CD14-positive monocyte (primary cell): ENCODE measurements at regions not wholly inside any gene's neighbourhood (a gene's known extent, or its start where the extent isn't known, plus 50 kb on each side); places are given as distances from the start of the nearest gene placed in this dataset.

Experiments
- DNase-seq, 3 donors: peaks; one replicate each; pipeline ENCODE4 v3.0.0-alpha.2; 2011 to 2022
- H2AFZ ChIP-seq: 2 replicates; pipeline ENCODE4 v1.6.0; 2012; ENCODE audit warnings: mild to moderate bottlenecking, low read depth, low read length, inconsistent platforms; ENCODE audit not compliant: insufficient read depth, poor library complexity, severe bottlenecking
- H3K27ac ChIP-seq, 2 donors: 1 replicate in 1 of 2; 2 replicates in 1 of 2; pipeline ENCODE4 v1.5.1; 2012 to 2013; ENCODE audit warnings: low read length in 2 of 2, control low read depth in 1 of 2, inconsistent platforms in 1 of 2, low read depth in 1 of 2, mild to moderate bottlenecking in 1 of 2
- H3K27me3 ChIP-seq, 2 donors: one replicate each; pipeline versions ENCODE4 v1.6.0 to v1.6.1; 2011 to 2013; ENCODE audit warnings: low read length in 2 of 2; ENCODE audit not compliant: control insufficient read depth in 2 of 2, insufficient read depth in 2 of 2
- H3K36me3 ChIP-seq, 2 donors: replicated peaks in 1 of 2; 1 replicate in 1 of 2; 2 replicates in 1 of 2; pipeline versions ENCODE4 v1.5.1 to v1.6.1; 2012 to 2013; ENCODE audit warnings: low read length in 2 of 2, control low read depth in 1 of 2, inconsistent platforms in 1 of 2, mild to moderate bottlenecking in 1 of 2; ENCODE audit not compliant: insufficient read depth in 2 of 2, control insufficient read depth in 1 of 2
- H3K4me1 ChIP-seq, 2 donors: 1 replicate in 1 of 2; 2 replicates in 1 of 2; pipeline versions ENCODE4 v1.5.1 to v1.6.1; 2012 to 2013; ENCODE audit warnings: low read length in 2 of 2, control low read depth in 1 of 2, inconsistent platforms in 1 of 2, mild to moderate bottlenecking in 1 of 2, moderate library complexity in 1 of 2; ENCODE audit not compliant: insufficient read depth in 2 of 2, control insufficient read depth in 1 of 2
- H3K4me2 ChIP-seq: replicated peaks from 2 replicates; pipeline ENCODE3; 2012; ENCODE audit warnings: low read length, moderate library complexity, mild to moderate bottlenecking; ENCODE audit not compliant: poor library complexity, severe bottlenecking; ENCODE audit errors: extremely low read depth
- H3K4me3 ChIP-seq, 3 experiments: fragments of 200-600 bp in 1 of 3; sonication (generic) in 1 of 3; replicated peaks in 1 of 3; 1 replicate in 2 of 3; 2 replicates in 1 of 3; pipeline ENCODE4 v1.5.1; 2011 to 2013; ENCODE audit warnings: low read length in 3 of 3, mild to moderate bottlenecking in 3 of 3, control low read depth in 2 of 3, low read depth in 2 of 3, inconsistent platforms in 1 of 3, moderate library complexity in 1 of 3
- H3K79me2 ChIP-seq: 2 replicates; pipeline ENCODE4 v1.6.0; 2012; ENCODE audit warnings: mild to moderate bottlenecking, control low read depth, inconsistent platforms, low read length, moderate library complexity; ENCODE audit not compliant: insufficient read depth
- H3K9ac ChIP-seq: 2 replicates; pipeline ENCODE4 v1.6.0; 2017; ENCODE audit warnings: low read length, mild to moderate bottlenecking; ENCODE audit not compliant: insufficient read depth, poor library complexity, severe bottlenecking
- H3K9me3 ChIP-seq, 2 donors: replicated peaks in 1 of 2; 1 replicate in 1 of 2; 2 replicates in 1 of 2; pipeline versions ENCODE4 v1.5.1 to v1.6.1; 2012 to 2013; ENCODE audit warnings: low read length in 2 of 2, control low read depth in 1 of 2; ENCODE audit not compliant: control insufficient read depth in 1 of 2, insufficient read depth in 1 of 2
- H4K20me1 ChIP-seq: 2 replicates; pipeline ENCODE4 v1.6.0; 2012; ENCODE audit warnings: mild to moderate bottlenecking, low read length, control low read depth, moderate library complexity; ENCODE audit not compliant: insufficient read depth
- H3K27ac Mint-ChIP-seq, 7 donors: one replicate each; pipeline ENCODE4 v1.8.0; 2020; ENCODE audit warnings: mild to moderate bottlenecking in 7 of 7, mixed read lengths in 7 of 7, moderate library complexity in 6 of 7, inconsistent platforms in 2 of 7
- H3K27me3 Mint-ChIP-seq, 3 donors: one replicate each; pipeline ENCODE4 v1.8.0; 2021 to 2022; ENCODE audit warnings: low read depth in 3 of 3, mild to moderate bottlenecking in 3 of 3, mixed read lengths in 3 of 3, moderate library complexity in 3 of 3, inconsistent platforms in 1 of 3
- H3K36me3 Mint-ChIP-seq, 2 donors: one replicate each; pipeline ENCODE4 v1.8.0; 2020; ENCODE audit warnings: mixed read lengths in 2 of 2, inconsistent platforms in 1 of 2, mild to moderate bottlenecking in 1 of 2
- H3K4me1 Mint-ChIP-seq: one replicate; pipeline ENCODE4 v1.8.0; 2020; ENCODE audit warnings: mild to moderate bottlenecking, mixed read lengths
- H3K4me3 Mint-ChIP-seq, 2 donors: one replicate each; pipeline ENCODE4 v1.8.0; 2020; ENCODE audit warnings: mild to moderate bottlenecking in 2 of 2, mixed read lengths in 2 of 2, moderate library complexity in 1 of 2
- H3K9me3 Mint-ChIP-seq, 7 donors: one replicate each; pipeline ENCODE4 v1.8.0; 2020 to 2022; ENCODE audit warnings: mixed read lengths in 7 of 7, mild to moderate bottlenecking in 6 of 7, moderate library complexity in 6 of 7, inconsistent platforms in 2 of 7
- WGBS: methylation state at CpG from one replicate; pipeline ENCODE4 v1.1.5; 2013; ENCODE audit warnings: missing lambda C conversion rate; ENCODE audit not compliant: insufficient coverage; 5-methylcytosine and 5-hydroxymethylcytosine counted together
- intact Hi-C, 2 donors: fragments of 100-400 bp; cut with micrococcal nuclease; formaldehyde crosslinking; loops; one replicate each; pipeline versions ENCODE4 v1.15.0 to v1.15.1; 2023
- TF ChIP-seq, protein P1 (sequence below): fragments of 200-600 bp; IDR thresholded peaks from one replicate; pipeline ENCODE4 v1.8.0; 2022; ENCODE audit warnings: antibody characterized with exemption, mild to moderate bottlenecking

DNA sequence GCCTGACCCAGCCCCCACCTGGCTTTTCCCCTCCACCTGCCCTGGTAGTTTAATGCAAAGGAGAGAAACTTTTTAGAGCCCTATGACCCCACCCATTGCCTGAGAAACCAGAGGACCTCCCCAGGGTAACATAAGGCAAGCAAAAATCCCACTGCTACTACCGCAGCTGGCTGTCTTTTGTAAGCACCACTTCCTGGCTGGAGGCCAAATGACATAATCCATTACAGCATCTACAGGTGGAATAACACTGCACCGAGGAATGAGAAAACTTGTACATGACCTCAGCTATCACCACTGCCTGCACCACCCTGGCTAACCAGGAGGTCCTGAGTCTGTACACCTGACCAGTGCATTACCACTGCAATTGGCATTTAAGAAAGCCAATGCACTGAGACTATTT, 149.6 kb upstream of the GALNT5 start:
- no peak overlapping the region for H2AFZ ChIP-seq
- TF ChIP-seq, protein P1, sequence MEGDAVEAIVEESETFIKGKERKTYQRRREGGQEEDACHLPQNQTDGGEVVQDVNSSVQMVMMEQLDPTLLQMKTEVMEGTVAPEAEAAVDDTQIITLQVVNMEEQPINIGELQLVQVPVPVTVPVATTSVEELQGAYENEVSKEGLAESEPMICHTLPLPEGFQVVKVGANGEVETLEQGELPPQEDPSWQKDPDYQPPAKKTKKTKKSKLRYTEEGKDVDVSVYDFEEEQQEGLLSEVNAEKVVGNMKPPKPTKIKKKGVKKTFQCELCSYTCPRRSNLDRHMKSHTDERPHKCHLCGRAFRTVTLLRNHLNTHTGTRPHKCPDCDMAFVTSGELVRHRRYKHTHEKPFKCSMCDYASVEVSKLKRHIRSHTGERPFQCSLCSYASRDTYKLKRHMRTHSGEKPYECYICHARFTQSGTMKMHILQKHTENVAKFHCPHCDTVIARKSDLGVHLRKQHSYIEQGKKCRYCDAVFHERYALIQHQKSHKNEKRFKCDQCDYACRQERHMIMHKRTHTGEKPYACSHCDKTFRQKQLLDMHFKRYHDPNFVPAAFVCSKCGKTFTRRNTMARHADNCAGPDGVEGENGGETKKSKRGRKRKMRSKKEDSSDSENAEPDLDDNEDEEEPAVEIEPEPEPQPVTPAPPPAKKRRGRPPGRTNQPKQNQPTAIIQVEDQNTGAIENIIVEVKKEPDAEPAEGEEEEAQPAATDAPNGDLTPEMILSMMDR = no peak
- H3K27ac Mint-ChIP-seq = no peak overlapping the region
- H3K9me3 Mint-ChIP-seq = peaks cover 4 to 23% (median 14%) of the 10 kb centered on the region in 7 donors
- peaks cover 13 to 26% of the 10 kb centered on the region in 2 donors for H3K9me3 ChIP-seq
- no peak overlapping the region for H3K9ac ChIP-seq
- H3K36me3 ChIP-seq = no peaks in the 10 kb centered on the region
- no peak overlapping the region for H3K4me2 ChIP-seq
- WGBS = 46% methylated on average over 1 of the region's 2 CpGs
- H3K27me3 ChIP-seq = no peaks in the 10 kb centered on the region
- H3K79me2 ChIP-seq = no peaks in the 10 kb centered on the region
- H3K4me1 Mint-ChIP-seq = no peaks in the 10 kb centered on the region
- intact Hi-C loops = no loop called here
- H3K27ac ChIP-seq = no peak overlapping the region
- no peak for DNase-seq
- H4K20me1 ChIP-seq = no peaks in the 10 kb centered on the region
- H3K27me3 Mint-ChIP-seq = peaks cover 0 to 2% (median 0%) of the 10 kb centered on the region in 3 donors
- H3K36me3 Mint-ChIP-seq = no peaks in the 10 kb centered on the region
- no peak overlapping the region for H3K4me3 Mint-ChIP-seq
- no peak overlapping the region for H3K4me3 ChIP-seq
- no peaks in the 10 kb centered on the region for H3K4me1 ChIP-seq

DNA sequence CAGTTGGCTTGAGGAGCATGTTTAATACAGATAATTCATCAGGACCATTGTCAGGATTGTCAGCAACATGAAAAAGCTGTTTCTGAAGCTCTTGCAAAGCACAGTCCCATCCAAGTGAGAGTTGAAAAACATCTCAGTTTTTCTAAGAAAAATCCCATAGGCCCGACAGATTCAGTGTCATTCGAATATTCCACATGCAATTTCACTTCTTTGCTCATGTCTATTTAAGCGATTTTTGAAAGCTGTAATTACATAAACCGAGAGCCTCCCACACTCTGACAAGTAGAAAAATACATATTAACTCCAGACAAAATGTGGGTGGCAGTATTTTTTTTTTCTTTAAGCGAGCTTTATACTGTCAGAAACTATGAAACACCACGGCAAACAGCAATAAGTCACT, 134.7 kb upstream of the GALNT5 start:
- H3K9me3 Mint-ChIP-seq = peaks cover 2 to 9% (median 6%) of the 10 kb centered on the region in 7 donors
- intact Hi-C loops = no loop called here
- H3K27me3 Mint-ChIP-seq = peaks cover 0 to 2% (median 0%) of the 10 kb centered on the region in 3 donors
- DNase-seq = no peak
- no peak overlapping the region for H3K27ac ChIP-seq
- WGBS = 100% methylated on average over 1 of the region's 6 CpGs
- no peaks in the 10 kb centered on the region for H3K36me3 Mint-ChIP-seq
- H3K4me2 ChIP-seq = no peak overlapping the region
- no peaks in the 10 kb centered on the region for H3K36me3 ChIP-seq
- H3K9me3 ChIP-seq = peaks cover 6 to 14% of the 10 kb centered on the region in 2 donors
- no peak overlapping the region for H3K4me3 Mint-ChIP-seq
- TF ChIP-seq, protein P1 = no peak
- no peaks in the 10 kb centered on the region for H3K4me1 Mint-ChIP-seq
- no peaks in the 10 kb centered on the region for H3K27me3 ChIP-seq
- H3K27ac Mint-ChIP-seq = no peak overlapping the region
- H2AFZ ChIP-seq = no peak overlapping the region
- no peak overlapping the region for H3K9ac ChIP-seq
- no peaks in the 10 kb centered on the region for H4K20me1 ChIP-seq
- no peaks in the 10 kb centered on the region for H3K4me1 ChIP-seq
- H3K79me2 ChIP-seq = no peaks in the 10 kb centered on the region
- H3K4me3 ChIP-seq = no peak overlapping the region
